ENCODE measurements at regions not wholly inside any gene's neighbourhood (a gene's known extent, or its start where the extent isn't known, plus 50 kb on each side); places are given as distances from the start of the nearest gene placed in this dataset.
A peak's percentile ranks its signal among the peaks of the same experiment; 100 is the strongest.
"Not testable (repeated sequence)": the region's sequence is repeated elsewhere in the genome, so short reads cannot be mapped to it uniquely, and the experiment has no call there.

GRCh38 chr7:113636727-113637421, 281.9 kb downstream of the PPP1R3A start:
- intact Hi-C loops (cut with micrococcal nuclease): no loop called here
- no peak overlapping the region for H3K27ac Mint-ChIP-seq
- H3K36me3 Mint-ChIP-seq (ENCODE audit: low read depth): no peaks in the 10 kb centered on the region
- no peaks in the 10 kb centered on the region for H3K27me3 Mint-ChIP-seq
- no peaks in the 10 kb centered on the region for H3K4me1 Mint-ChIP-seq (ENCODE audit: low read depth)
- H3K4me3 Mint-ChIP-seq: no peak overlapping the region
- peaks cover 12% of the 10 kb centered on the region for H3K9me3 Mint-ChIP-seq

DNA sequence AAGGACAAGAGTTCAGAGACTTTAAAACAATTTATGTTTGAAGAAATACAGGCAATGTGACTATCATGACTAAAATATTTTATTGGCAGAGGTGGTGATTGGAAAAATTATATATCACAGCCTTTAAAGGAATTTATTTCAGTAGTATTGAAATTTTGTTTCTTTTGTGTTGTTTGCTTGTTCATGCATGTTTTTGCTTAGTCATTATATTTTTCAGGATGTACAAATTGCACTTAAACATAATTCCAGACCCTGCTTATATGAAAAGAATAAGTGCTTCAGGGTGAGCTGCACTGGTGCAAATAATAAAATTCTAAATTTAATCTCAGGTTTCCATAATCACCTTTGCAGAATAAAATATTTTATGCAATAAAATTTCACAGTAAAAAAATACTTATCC, 283.3 kb downstream of the PPP1R3A start:
- Mint-ChIP-seq H3K27ac (no peak overlapping the region), H3K27me3 (no peaks in the 10 kb centered on the region), H3K36me3 (ENCODE audit: low read depth) (no peaks in the 10 kb centered on the region), H3K4me3 (no peak overlapping the region), H3K9me3 (no peaks in the 10 kb centered on the region), H3K4me1 (ENCODE audit: low read depth) (no peaks in the 10 kb centered on the region)
- intact Hi-C loops (cut with micrococcal nuclease): no loop called here

DNA sequence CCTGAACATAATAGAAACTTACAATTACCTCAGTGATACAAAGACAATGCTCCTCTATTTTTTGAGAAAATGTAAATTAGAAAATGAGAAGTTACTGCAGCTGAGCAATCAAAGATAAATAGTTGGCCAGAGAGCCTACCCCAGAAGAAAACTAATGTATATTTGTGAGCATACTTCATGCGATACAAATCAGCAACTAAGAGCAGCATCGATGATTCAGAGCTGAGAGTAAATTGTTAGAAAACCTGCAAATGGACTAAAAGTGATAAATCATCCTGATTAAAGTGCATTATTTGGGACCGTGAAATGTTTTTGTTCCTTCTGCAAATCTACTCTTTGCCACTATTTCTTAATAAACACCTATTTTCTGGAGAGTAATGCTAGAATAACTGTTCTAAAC, 285.7 kb downstream of the PPP1R3A start:
- H3K36me3 Mint-ChIP-seq (ENCODE audit: low read depth): no peaks in the 10 kb centered on the region
- intact Hi-C loops (cut with micrococcal nuclease): no loop called here
- no peak overlapping the region for H3K27ac Mint-ChIP-seq
- H3K27me3 Mint-ChIP-seq: no peaks in the 10 kb centered on the region
- H3K9me3 Mint-ChIP-seq: no peaks in the 10 kb centered on the region
- H3K4me3 Mint-ChIP-seq: no peak overlapping the region
- H3K4me1 Mint-ChIP-seq (ENCODE audit: low read depth): no peaks in the 10 kb centered on the region

DNA sequence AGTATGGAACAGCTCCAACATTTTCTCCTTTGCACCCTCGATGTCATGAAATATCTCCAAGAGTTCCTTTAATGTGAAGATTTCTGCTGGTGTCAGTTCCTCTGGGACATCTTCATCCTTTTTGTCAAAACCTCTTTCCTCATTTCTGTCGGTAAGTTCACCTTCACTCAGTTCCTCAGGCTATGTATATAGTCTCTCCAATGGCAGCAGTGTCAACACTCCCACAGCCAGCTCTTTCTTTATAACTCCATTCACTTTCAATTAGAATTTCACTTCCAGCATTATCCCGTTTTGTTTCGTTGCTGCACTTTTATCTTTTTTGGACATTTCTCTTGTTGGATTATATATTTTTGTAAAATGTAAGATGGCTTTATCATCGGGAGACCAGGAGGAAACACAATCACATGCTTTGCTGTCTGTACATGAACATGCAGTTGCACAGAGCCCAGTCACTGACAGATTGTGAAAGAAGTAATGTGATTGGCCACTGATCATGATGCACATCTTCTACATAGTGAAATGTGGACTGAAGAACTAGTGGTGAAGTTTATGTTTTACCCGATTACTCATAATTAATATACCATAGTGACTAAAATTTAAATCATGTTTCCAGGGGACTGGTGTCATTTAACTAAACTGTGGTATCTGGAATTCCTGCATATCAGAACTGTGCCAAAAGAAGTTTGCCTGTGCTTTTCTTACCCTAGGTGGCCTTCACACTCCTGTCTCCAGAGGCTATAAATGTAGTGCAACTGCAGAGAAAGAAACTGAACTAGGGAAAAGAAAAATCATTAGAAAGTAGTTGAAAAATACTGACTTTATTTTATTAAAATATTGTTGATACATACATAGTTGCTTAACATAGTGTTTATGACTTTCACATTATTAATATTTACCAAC, 289.6 kb downstream of the PPP1R3A start:
- intact Hi-C loops (cut with micrococcal nuclease): no loop called here
- Mint-ChIP-seq H3K9me3 (peaks cover 9% of the 10 kb centered on the region), H3K4me1 (ENCODE audit: low read depth) (no peaks in the 10 kb centered on the region), H3K27ac (no peak overlapping the region), H3K36me3 (ENCODE audit: low read depth) (no peaks in the 10 kb centered on the region), H3K4me3 (no peak overlapping the region), H3K27me3 (no peaks in the 10 kb centered on the region)

GRCh38 chr7:113625494-113626102, 293.2 kb downstream of the PPP1R3A start:
- Mint-ChIP-seq H3K27me3 (no peaks in the 10 kb centered on the region), H3K4me3 (no peak overlapping the region), H3K9me3 (peaks cover 37% of the 10 kb centered on the region), H3K36me3 (ENCODE audit: low read depth) (no peaks in the 10 kb centered on the region), H3K4me1 (ENCODE audit: low read depth) (no peaks in the 10 kb centered on the region), H3K27ac (no peak overlapping the region)
- intact Hi-C loops (cut with micrococcal nuclease): no loop called here

DNA sequence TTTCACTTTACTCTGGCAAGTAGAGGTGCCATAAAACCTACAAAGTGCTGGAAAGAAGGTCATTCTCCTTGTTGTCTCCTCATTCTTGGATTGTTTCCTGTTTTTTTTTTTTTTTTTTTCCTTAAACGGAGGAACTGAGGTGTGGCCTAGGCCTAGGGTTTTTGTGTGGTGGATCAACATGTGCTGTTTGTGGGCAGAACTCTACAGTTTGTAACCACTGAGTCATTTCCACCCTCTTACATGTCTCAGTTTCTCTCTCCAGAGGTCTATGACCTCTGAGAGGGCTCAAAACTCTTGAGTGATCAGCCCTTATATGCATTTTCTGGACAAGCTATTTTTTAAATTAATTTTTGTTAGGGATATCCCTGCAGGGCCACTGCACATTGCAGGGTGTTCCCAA, 296.0 kb downstream of the PPP1R3A start:
- Mint-ChIP-seq H3K36me3 (ENCODE audit: low read depth) (no peaks in the 10 kb centered on the region), H3K9me3 (peaks cover 48% of the 10 kb centered on the region), H3K27ac (no peak overlapping the region), H3K4me3 (no peak overlapping the region), H3K4me1 (ENCODE audit: low read depth) (no peaks in the 10 kb centered on the region), H3K27me3 (no peaks in the 10 kb centered on the region)
- intact Hi-C loops (cut with micrococcal nuclease): no loop called here

GRCh38 chr7:113610572-113610971, 308.2 kb downstream of the PPP1R3A start:
- H3K36me3 Mint-ChIP-seq (ENCODE audit: low read depth): no peaks in the 10 kb centered on the region
- H3K4me3 Mint-ChIP-seq: no peak overlapping the region
- H3K9me3 Mint-ChIP-seq: no peaks in the 10 kb centered on the region
- no peaks in the 10 kb centered on the region for H3K27me3 Mint-ChIP-seq
- intact Hi-C loops (cut with micrococcal nuclease): no loop called here
- H3K4me1 Mint-ChIP-seq (ENCODE audit: low read depth): no peaks in the 10 kb centered on the region
- H3K27ac Mint-ChIP-seq: no peak overlapping the region

DNA sequence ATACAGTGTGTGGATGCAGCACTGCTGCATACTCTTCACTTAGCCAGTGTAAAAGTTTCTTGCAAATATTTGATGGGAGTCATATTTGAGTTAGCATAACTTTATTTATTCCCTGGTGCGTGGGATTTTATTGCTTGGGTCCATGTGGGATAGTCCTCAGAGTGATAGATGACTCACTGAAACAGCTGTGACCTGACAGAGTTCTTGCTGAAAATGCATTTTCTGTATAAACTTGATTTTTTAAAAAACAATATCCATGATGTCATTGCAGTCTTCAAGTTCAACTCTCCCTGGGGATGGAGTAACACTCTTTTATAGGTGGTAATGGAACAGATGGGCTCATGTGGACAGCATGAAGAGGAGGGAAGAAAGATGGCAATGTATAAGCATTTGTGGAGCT, 310.0 kb downstream of the PPP1R3A start:
- Mint-ChIP-seq H3K27ac (no peak overlapping the region), H3K4me1 (ENCODE audit: low read depth) (no peaks in the 10 kb centered on the region), H3K4me3 (no peak overlapping the region), H3K27me3 (no peaks in the 10 kb centered on the region), H3K9me3 (no peaks in the 10 kb centered on the region), H3K36me3 (ENCODE audit: low read depth) (no peaks in the 10 kb centered on the region)
- intact Hi-C loops (cut with micrococcal nuclease): no loop called here

- Mint-ChIP-seq H3K27me3 (no peaks in the 10 kb centered on the region), H3K4me3 (no peak overlapping the region), H3K4me1 (ENCODE audit: low read depth) (no peaks in the 10 kb centered on the region), H3K27ac (no peak overlapping the region), H3K36me3 (ENCODE audit: low read depth) (no peaks in the 10 kb centered on the region), H3K9me3 (no peaks in the 10 kb centered on the region)
- intact Hi-C loops (cut with micrococcal nuclease): no loop called here
Measured at GRCh38 chr7:113606325-113606724, 312.5 kb downstream of the PPP1R3A start.

DNA sequence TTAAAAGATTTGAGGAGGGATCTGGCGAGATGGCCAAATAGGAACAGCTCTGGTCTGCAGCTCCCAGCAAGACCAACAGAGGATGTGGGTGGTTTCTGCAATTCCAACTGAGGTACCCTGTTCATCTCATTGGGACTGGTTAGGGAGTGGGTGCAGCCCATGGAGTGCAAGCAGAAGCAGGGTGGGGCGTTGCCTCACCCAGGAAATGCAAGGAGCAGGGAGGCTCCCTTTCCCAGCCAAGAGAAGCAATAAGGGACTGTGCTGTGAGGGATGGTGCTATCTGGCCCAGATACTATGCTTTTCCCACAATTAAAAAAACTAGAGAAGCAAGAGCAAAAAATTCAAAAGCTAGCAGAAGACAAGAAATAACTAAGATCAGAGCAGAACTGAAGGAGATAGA, 318.4 kb downstream of the PPP1R3A start:
- H3K9me3 Mint-ChIP-seq: peaks cover 13% of the 10 kb centered on the region
- H3K27ac Mint-ChIP-seq; intact Hi-C loops (cut with micrococcal nuclease); H3K4me1 Mint-ChIP-seq (ENCODE audit: low read depth); H3K36me3 Mint-ChIP-seq (ENCODE audit: low read depth); H3K27me3 Mint-ChIP-seq; H3K4me3 Mint-ChIP-seq: not testable (repeated sequence)

- peak overlapping the region; percentile 55 for H3K4me3 Mint-ChIP-seq
- H3K9me3 Mint-ChIP-seq: peaks cover 28% of the 10 kb centered on the region
- intact Hi-C loops (cut with micrococcal nuclease); H3K27me3 Mint-ChIP-seq; H3K4me1 Mint-ChIP-seq (ENCODE audit: low read depth); H3K36me3 Mint-ChIP-seq (ENCODE audit: low read depth); H3K27ac Mint-ChIP-seq: not testable (repeated sequence)
Measured at GRCh38 chr7:113593455-113593854, 325.4 kb downstream of the PPP1R3A start.

DNA sequence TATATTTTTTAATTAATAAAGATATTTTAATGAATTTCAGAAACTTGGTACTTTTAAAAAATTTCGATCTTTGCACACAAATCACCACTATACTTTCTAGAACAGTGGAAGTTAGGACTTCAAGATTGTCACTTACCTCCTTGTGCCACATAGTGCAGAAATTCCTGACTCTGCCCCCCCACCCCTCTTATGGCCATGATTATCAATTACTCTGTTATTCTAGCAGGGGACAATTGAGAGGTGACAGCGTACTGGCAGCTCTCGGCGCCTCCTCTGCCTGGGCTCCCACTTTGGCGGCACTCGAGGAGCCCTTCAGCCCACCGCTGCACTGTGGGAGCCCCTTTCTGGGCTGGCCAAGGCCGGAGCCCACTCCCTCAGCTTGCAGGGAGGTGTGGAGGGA, 325.9 kb downstream of the PPP1R3A start:
- peaks cover 23% of the 10 kb centered on the region for H3K9me3 Mint-ChIP-seq
- intact Hi-C loops (cut with micrococcal nuclease); H3K27me3 Mint-ChIP-seq; H3K36me3 Mint-ChIP-seq (ENCODE audit: low read depth); H3K4me1 Mint-ChIP-seq (ENCODE audit: low read depth); H3K27ac Mint-ChIP-seq: not testable (repeated sequence)
- peak overlapping the region; percentile 30 for H3K4me3 Mint-ChIP-seq

DNA sequence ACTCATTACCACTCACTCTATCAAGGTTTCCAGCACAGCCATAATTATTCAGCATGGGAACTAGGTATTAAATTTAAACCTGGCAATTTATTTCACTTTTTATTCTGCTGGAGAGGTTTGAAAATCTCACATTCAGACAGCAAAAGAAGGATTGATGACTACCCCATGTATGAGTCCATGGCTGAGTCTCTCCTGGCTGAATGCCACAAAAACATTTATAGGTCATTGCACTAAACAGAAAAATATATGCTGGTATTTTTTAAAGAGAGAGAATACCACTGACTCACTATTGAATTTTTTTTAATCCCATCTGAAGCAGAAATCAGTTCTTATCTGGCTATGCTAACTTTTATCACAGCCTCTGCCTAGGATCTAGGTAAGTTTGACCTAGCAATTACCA, 336.3 kb downstream of the PPP1R3A start:
- H3K27ac Mint-ChIP-seq: no peak overlapping the region
- no peaks in the 10 kb centered on the region for H3K27me3 Mint-ChIP-seq
- intact Hi-C loops (cut with micrococcal nuclease): no loop called here
- H3K4me1 Mint-ChIP-seq (ENCODE audit: low read depth): no peaks in the 10 kb centered on the region
- H3K4me3 Mint-ChIP-seq: no peak overlapping the region
- no peaks in the 10 kb centered on the region for H3K9me3 Mint-ChIP-seq
- H3K36me3 Mint-ChIP-seq (ENCODE audit: low read depth): no peaks in the 10 kb centered on the region

- H3K9me3 Mint-ChIP-seq; H3K27me3 Mint-ChIP-seq; H3K4me3 Mint-ChIP-seq; H3K36me3 Mint-ChIP-seq (ENCODE audit: low read depth); intact Hi-C loops (cut with micrococcal nuclease); H3K27ac Mint-ChIP-seq; H3K4me1 Mint-ChIP-seq (ENCODE audit: low read depth): not testable (repeated sequence)
Measured at GRCh38 chr7:113563257-113563656, 355.6 kb downstream of the PPP1R3A start.

Measured in dendritic cell treated with granulocyte-macrophage colony-stimulating factor and Interleukin-4, amounts not matched to agents 40 ng/mL and 50 ng/mL, for 4 days (primary cell).